CD4-positive, alpha-beta T cell (primary cell): ENCODE measurements at regions not wholly inside any gene's neighbourhood (a gene's known extent, or its start where the extent isn't known, plus 50 kb on each side); places are given as distances from the start of the nearest gene placed in this dataset.

Source experiments
- ATAC-seq: fragments of 200-7000 bp; cut with Tn5 transposase; one replicate; pipeline ENCODE4 v1.10.0; 2022; ENCODE audit warnings: mild to moderate bottlenecking; ENCODE audit not compliant: poor library complexity
- CTCF ChIA-PET: fragments of 350-600 bp; sonication (Branson Sonifier 250); formaldehyde crosslinking; loops from one replicate; lab custom pipeline; 2021; ENCODE audit warnings: antibody characterized with exemption, inconsistent platforms; lab: Charles Lee
- POLR2A ChIA-PET: fragments of 350-600 bp; sonication (Branson Sonifier 250); formaldehyde crosslinking; loops from one replicate; lab custom pipeline; 2021; ENCODE audit warnings: antibody characterized with exemption, inconsistent platforms; lab: Charles Lee
- DNase-seq, 14 experiments: peaks; one replicate each; pipeline ENCODE4 v3.0.0-alpha.2; 2013 to 2020; ENCODE audit warnings: mixed read lengths in 2 of 14
- H3K27ac ChIP-seq, 2 donors: one replicate each; pipeline versions ENCODE4 v1.5.1 to v1.7.0; 2013; ENCODE audit warnings: low read length in 2 of 2, low read depth in 1 of 2, mild to moderate bottlenecking in 1 of 2
- H3K27me3 ChIP-seq, 2 experiments: 1 replicate in 1 of 2; 2 replicates in 1 of 2; pipeline versions ENCODE4 v1.6.1 to v1.7.0; 2013; ENCODE audit warnings: low read length in 2 of 2, control low read depth in 1 of 2, mild to moderate bottlenecking in 1 of 2, moderate library complexity in 1 of 2; ENCODE audit not compliant: insufficient read depth in 2 of 2, control insufficient read depth in 1 of 2
- H3K36me3 ChIP-seq: one replicate; pipeline ENCODE4 v1.6.1; 2013; ENCODE audit warnings: low read length, control low read depth; ENCODE audit not compliant: insufficient read depth
- H3K4me1 ChIP-seq: one replicate; pipeline ENCODE4 v1.6.1; 2013; ENCODE audit warnings: low read length, control low read depth; ENCODE audit not compliant: insufficient read depth
- H3K4me3 ChIP-seq: one replicate; pipeline ENCODE4 v1.5.1; 2013; ENCODE audit warnings: mild to moderate bottlenecking, low read length, moderate library complexity
- H3K9me3 ChIP-seq, 2 experiments: 1 replicate in 1 of 2; 2 replicates in 1 of 2; pipeline versions ENCODE4 v1.6.1 to v1.7.0; 2013; ENCODE audit warnings: low read length in 2 of 2, mild to moderate bottlenecking in 2 of 2, control low read depth in 1 of 2, moderate library complexity in 1 of 2; ENCODE audit not compliant: control insufficient read depth in 1 of 2, insufficient read depth in 1 of 2
- H3K27ac Mint-ChIP-seq: one replicate; pipeline ENCODE4 v1.8.0; 2020; ENCODE audit warnings: mixed read lengths
- H3K27me3 Mint-ChIP-seq: one replicate; pipeline ENCODE4 v1.8.0; 2021; ENCODE audit warnings: mixed read lengths
- H3K36me3 Mint-ChIP-seq: one replicate; pipeline ENCODE4 v1.8.0; 2021; ENCODE audit warnings: low read depth, mixed read lengths
- H3K4me1 Mint-ChIP-seq: one replicate; pipeline ENCODE4 v1.8.0; 2021; ENCODE audit warnings: low read depth, mixed read lengths
- H3K4me3 Mint-ChIP-seq: one replicate; pipeline ENCODE4 v1.8.0; 2020; ENCODE audit warnings: mild to moderate bottlenecking, mixed read lengths
- H3K9me3 Mint-ChIP-seq: one replicate; pipeline ENCODE4 v1.8.0; 2020; ENCODE audit warnings: mixed read lengths
- CTCF ChIP-seq: fragments of 200-600 bp; IDR thresholded peaks from one replicate; pipeline ENCODE4 v1.8.0; 2022; ENCODE audit warnings: antibody characterized with exemption, mild to moderate bottlenecking
- intact Hi-C, 2 experiments: fragments of 100-400 bp; cut with DNase I in 1 of 2; cut with micrococcal nuclease in 1 of 2; formaldehyde crosslinking; loops; one replicate each; pipeline versions ENCODE4 v1.15.1 to v1.9.0; 2023 to 2025; cut with DNase I, micrococcal nuclease

GRCh38 chr11:134469627-134470026 is 57.6 kb upstream of the B3GAT1 start:
- DNase-seq (peak in 1 of 14 experiments; percentile 7), ATAC-seq (no peak)
- Mint-ChIP-seq H3K27me3 (peaks cover 54% of the 10 kb centered on the region), H3K4me1 (no peaks in the 10 kb centered on the region), H3K4me3 (no peak overlapping the region), H3K27ac (no peak overlapping the region), H3K9me3 (no peaks in the 10 kb centered on the region), H3K36me3 (no peaks in the 10 kb centered on the region)
- ChIA-PET CTCF (no interaction called here), POLR2A (no interaction called here)
- no peak overlapping the region for H3K27ac ChIP-seq
- H3K4me3 ChIP-seq, result no peak overlapping the region
- peaks cover 0 to 8% of the 10 kb centered on the region in 2 experiments for H3K9me3 ChIP-seq
- no peaks in the 10 kb centered on the region for H3K36me3 ChIP-seq
- intact Hi-C loops, result no loop called here
- H3K4me1 ChIP-seq, result no peaks in the 10 kb centered on the region
- no peak for TF ChIP-seq CTCF
- peaks cover 19 to 37% of the 10 kb centered on the region in 2 experiments for H3K27me3 ChIP-seq

GRCh38 chr11:134468796-134469195 is 56.8 kb upstream of the B3GAT1 start:
- peaks cover 20 to 38% of the 10 kb centered on the region in 2 experiments for H3K27me3 ChIP-seq
- ATAC-seq (no peak), DNase-seq (no peak)
- POLR2A ChIA-PET, result no interaction called here
- no peak overlapping the region for H3K27ac Mint-ChIP-seq
- H3K4me1 Mint-ChIP-seq, result no peaks in the 10 kb centered on the region
- H3K36me3 ChIP-seq, result no peaks in the 10 kb centered on the region
- H3K4me3 Mint-ChIP-seq, result no peak overlapping the region
- H3K4me1 ChIP-seq, result no peaks in the 10 kb centered on the region
- no peak overlapping the region for H3K4me3 ChIP-seq
- CTCF ChIA-PET, result no interaction called here
- intact Hi-C loops, result no loop called here
- H3K9me3 ChIP-seq, result peaks cover 0 to 8% of the 10 kb centered on the region in 2 experiments
- H3K36me3 Mint-ChIP-seq, result no peaks in the 10 kb centered on the region
- no peak for TF ChIP-seq CTCF
- no peaks in the 10 kb centered on the region for H3K9me3 Mint-ChIP-seq
- H3K27ac ChIP-seq, result no peak overlapping the region
- peaks cover 59% of the 10 kb centered on the region for H3K27me3 Mint-ChIP-seq

- no peak for ATAC-seq
- H3K27me3 Mint-ChIP-seq, result peaks cover 54% of the 10 kb centered on the region
These were observed 56.1 kb upstream of the B3GAT1 start for GRCh38 chr11:134468081-134468668.

More at GRCh38 chr11:134468081-134468668, 56.1 kb upstream of the B3GAT1 start:
- intact Hi-C loops, result no loop called here
- no peaks in the 10 kb centered on the region for H3K36me3 ChIP-seq
- peaks cover 24 to 42% of the 10 kb centered on the region in 2 experiments for H3K27me3 ChIP-seq
- H3K27ac Mint-ChIP-seq, result no peak overlapping the region
- no peak for TF ChIP-seq CTCF
- H3K4me3 Mint-ChIP-seq, result no peak overlapping the region
- no peaks in the 10 kb centered on the region for H3K36me3 Mint-ChIP-seq
- H3K4me1 ChIP-seq, result no peaks in the 10 kb centered on the region
- no peaks in the 10 kb centered on the region for H3K4me1 Mint-ChIP-seq
- no peak overlapping the region for H3K27ac ChIP-seq
- H3K9me3 ChIP-seq, result peaks cover 0 to 8% of the 10 kb centered on the region in 2 experiments
- H3K9me3 Mint-ChIP-seq, result no peaks in the 10 kb centered on the region
- CTCF ChIA-PET, result no interaction called here
- H3K4me3 ChIP-seq, result no peak overlapping the region
- DNase-seq, result no peak
- POLR2A ChIA-PET, result no interaction called here
